WTC11 (cell line): ENCODE measurements at regions not wholly inside any gene's neighbourhood (a gene's known extent, or its start where the extent isn't known, plus 50 kb on each side); places are given as distances from the start of the nearest gene placed in this dataset.
A peak's percentile ranks its signal among the peaks of the same experiment; 100 is the strongest.
"Not testable (repeated sequence)": the region's sequence is repeated elsewhere in the genome, so short reads cannot be mapped to it uniquely, and the experiment has no call there.

Experiments
- ATAC-seq: fragments of 200-7000 bp; cut with Tn5 transposase; 2 replicates; pipeline ENCODE4 v1.10.0; 2021; ENCODE audit warnings: mild to moderate bottlenecking, moderate library complexity
- CTCF ChIA-PET: fragments of 300-600 bp; sonication (Branson Sonifier 250); formaldehyde crosslinking; loops from one replicate; lab custom pipeline; 2021; ENCODE audit warnings: antibody characterized with exemption; lab: Charles Lee
- POLR2A ChIA-PET: fragments of 350-600 bp; sonication (Branson Sonifier 250); formaldehyde crosslinking; loops from one replicate; lab custom pipeline; 2021; ENCODE audit warnings: antibody characterized with exemption; lab: Charles Lee
- DNase-seq: peaks from one replicate; pipeline ENCODE4 v3.0.0; 2021; ENCODE audit warnings: low spot score
- H3K27ac Mint-ChIP-seq: 2 replicates; pipeline ENCODE4 v1.8.0; 2021; ENCODE audit warnings: mixed read lengths
- H3K27me3 Mint-ChIP-seq: 2 replicates; pipeline ENCODE4 v1.8.0; 2021; ENCODE audit warnings: low read depth, mild to moderate bottlenecking, moderate library complexity, mixed read lengths
- H3K36me3 Mint-ChIP-seq: 2 replicates; pipeline ENCODE4 v1.8.0; 2021; ENCODE audit warnings: mixed read lengths
- H3K4me1 Mint-ChIP-seq: 2 replicates; pipeline ENCODE4 v1.8.0; 2022; ENCODE audit warnings: mixed read lengths
- H3K4me3 Mint-ChIP-seq: 2 replicates; pipeline ENCODE4 v1.8.0; 2021; ENCODE audit warnings: mild to moderate bottlenecking, moderate library complexity, mixed read lengths
- H3K9me3 Mint-ChIP-seq: 2 replicates; pipeline ENCODE4 v1.8.0; 2021; ENCODE audit warnings: mixed read lengths
- ATF1 ChIP-seq: sonication (generic); formaldehyde crosslinking; IDR thresholded peaks from 2 replicates; pipeline ENCODE4 v1.8.1; 2023; ENCODE audit warnings: mild to moderate bottlenecking, moderate library complexity, missing genetic modification reagents
- CREB1 ChIP-seq: sonication (generic); formaldehyde crosslinking; IDR thresholded peaks from 2 replicates; pipeline ENCODE4 v1.8.0; 2023; ENCODE audit warnings: mild to moderate bottlenecking, missing genetic modification reagents
- CREM ChIP-seq: sonication (generic); formaldehyde crosslinking; IDR thresholded peaks from 2 replicates; pipeline ENCODE4 v1.8.1; 2022; ENCODE audit warnings: mild to moderate bottlenecking, missing genetic modification reagents, moderate library complexity
- IRF2 ChIP-seq: sonication (generic); formaldehyde crosslinking; IDR thresholded peaks from 2 replicates; pipeline ENCODE4 v1.8.0; 2022; ENCODE audit warnings: low read depth, missing genetic modification reagents, borderline replicate concordance
- JAZF1 ChIP-seq: fragments of 250-450 bp; sonication (Bioruptor Pico); IDR thresholded peaks from 2 replicates; pipeline ENCODE4 v1.9.0; 2021; ENCODE audit warnings: moderate library complexity, mild to moderate bottlenecking, inconsistent platforms
- NFATC4 ChIP-seq: fragments of 250-450 bp; sonication (Bioruptor Pico); IDR thresholded peaks from 2 replicates; pipeline ENCODE4 v1.9.0; 2021; ENCODE audit warnings: mild to moderate bottlenecking
- NFYB ChIP-seq: sonication (generic); formaldehyde crosslinking; conservative IDR thresholded peaks from 2 replicates; pipeline ENCODE4 v1.8.0; 2022; ENCODE audit warnings: low read depth, missing genetic modification reagents
- NR2C2 ChIP-seq: sonication (generic); formaldehyde crosslinking; IDR thresholded peaks from 2 replicates; pipeline ENCODE4 v1.8.0; 2022; ENCODE audit warnings: mild to moderate bottlenecking, missing genetic modification reagents
- OVOL2 ChIP-seq: fragments of 250-450 bp; sonication (Bioruptor Pico); IDR thresholded peaks from 2 replicates; pipeline ENCODE4 v1.9.0; 2021; ENCODE audit warnings: mild to moderate bottlenecking, borderline replicate concordance
- SMAD4 ChIP-seq: sonication (generic); formaldehyde crosslinking; IDR thresholded peaks from 2 replicates; pipeline ENCODE4 v1.8.0; 2022; ENCODE audit warnings: mild to moderate bottlenecking, missing genetic modification reagents
- SOX15 ChIP-seq: fragments of 250-450 bp; sonication (Bioruptor Pico); IDR thresholded peaks from 2 replicates; pipeline ENCODE4 v1.9.0; 2021; ENCODE audit warnings: mild to moderate bottlenecking
- SP1 ChIP-seq: sonication (generic); formaldehyde crosslinking; conservative IDR thresholded peaks from 2 replicates; pipeline ENCODE4 v1.8.1; 2022; ENCODE audit warnings: missing genetic modification reagents
- TEAD1 ChIP-seq: sonication (generic); formaldehyde crosslinking; IDR thresholded peaks from 2 replicates; pipeline ENCODE4 v1.8.0; 2022; ENCODE audit warnings: mild to moderate bottlenecking, missing genetic modification reagents
- TP53 ChIP-seq: sonication (generic); formaldehyde crosslinking; IDR thresholded peaks from 2 replicates; pipeline ENCODE4 v1.8.1; 2023; ENCODE audit warnings: mild to moderate bottlenecking, missing genetic modification reagents
- ZNF219 ChIP-seq: sonication (generic); formaldehyde crosslinking; IDR thresholded peaks from 2 replicates; pipeline ENCODE4 v1.8.0; 2023; ENCODE audit warnings: missing genetic modification reagents, mild to moderate bottlenecking, borderline replicate concordance
- ZNF281 ChIP-seq: sonication (generic); formaldehyde crosslinking; IDR thresholded peaks from 2 replicates; pipeline ENCODE4 v1.8.0; 2023; ENCODE audit warnings: mild to moderate bottlenecking, missing genetic modification reagents
- ZNF396 ChIP-seq: fragments of 250-450 bp; sonication (Bioruptor Pico); IDR thresholded peaks from 2 replicates; pipeline ENCODE4 v1.8.0; 2021; ENCODE audit warnings: mild to moderate bottlenecking, moderate library complexity, borderline replicate concordance
- ZNF423 ChIP-seq: fragments of 250-450 bp; sonication (Bioruptor Pico); IDR thresholded peaks from 2 replicates; pipeline ENCODE4 v2.1.2; 2022; ENCODE audit warnings: mild to moderate bottlenecking, moderate library complexity
- TF ChIP-seq, protein P1 (sequence below): fragments of 250-450 bp; sonication (Bioruptor Pico); IDR thresholded peaks from 2 replicates; pipeline ENCODE4 v1.9.0; 2021; ENCODE audit warnings: moderate library complexity, mild to moderate bottlenecking, inconsistent platforms, borderline replicate concordance
- TF ChIP-seq, protein P2 (sequence below): sonication (generic); formaldehyde crosslinking; IDR thresholded peaks from 2 replicates; pipeline ENCODE4 v1.8.1; 2022; ENCODE audit warnings: missing genetic modification reagents, borderline replicate concordance
- TF ChIP-seq, protein P3 (sequence below): fragments of 250-450 bp; sonication (Bioruptor Pico); IDR thresholded peaks from 2 replicates; pipeline ENCODE4 v2.1.2; 2022; ENCODE audit warnings: mild to moderate bottlenecking, moderate library complexity
- TF ChIP-seq, protein P4 (sequence below): sonication (generic); formaldehyde crosslinking; IDR thresholded peaks from 2 replicates; pipeline ENCODE4 v1.8.1; 2022; ENCODE audit warnings: low read depth, mild to moderate bottlenecking, moderate library complexity, missing genetic modification reagents, borderline replicate concordance

DNA sequence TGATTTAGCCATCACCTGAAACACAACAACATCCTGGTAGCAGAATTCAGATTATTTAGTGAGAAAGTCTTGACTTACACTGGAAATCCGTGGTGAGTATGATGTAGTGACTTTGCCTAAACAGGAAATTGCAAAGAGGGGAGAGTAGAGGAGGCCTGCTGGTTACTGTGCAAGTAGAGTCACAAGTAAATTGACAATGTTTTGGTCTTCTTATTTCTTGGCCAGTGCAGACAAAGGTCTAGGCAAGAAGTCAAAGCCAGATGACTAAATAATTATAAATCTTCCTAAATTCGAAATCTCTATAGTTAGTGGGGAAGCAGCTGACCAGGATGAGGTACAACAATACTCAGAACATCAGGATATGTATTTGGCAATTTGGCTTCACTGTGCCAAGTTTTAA lies 159.5 kb upstream of the KCTD3 start:
- ChIA-PET POLR2A (no interaction called here), CTCF (interaction anchor here (0.7 kb wide), 1 partner anchor 226 kb away, joined by 3 read pairs; no protein-coding TSS in a partner anchor)
- no peak overlapping the region for H3K27ac Mint-ChIP-seq
- no peak overlapping the region for H3K4me3 Mint-ChIP-seq
- DNase-seq, result no peak
- TF ChIP-seq ATF1 (CRISPR knock-in tag) (no peak), NFYB (CRISPR knock-in tag) (no peak), ZNF423 (no peak), OVOL2 (CRISPR knock-in tag) (no peak), ZNF219 (CRISPR knock-in tag) (no peak), SOX15 (no peak), NR2C2 (CRISPR knock-in tag) (no peak), ZNF396 (CRISPR knock-in tag) (no peak), CREB1 (CRISPR knock-in tag) (no peak), ZNF281 (CRISPR knock-in tag) (no peak), CREM (CRISPR knock-in tag) (no peak)
- TF ChIP-seq, protein P1, sequence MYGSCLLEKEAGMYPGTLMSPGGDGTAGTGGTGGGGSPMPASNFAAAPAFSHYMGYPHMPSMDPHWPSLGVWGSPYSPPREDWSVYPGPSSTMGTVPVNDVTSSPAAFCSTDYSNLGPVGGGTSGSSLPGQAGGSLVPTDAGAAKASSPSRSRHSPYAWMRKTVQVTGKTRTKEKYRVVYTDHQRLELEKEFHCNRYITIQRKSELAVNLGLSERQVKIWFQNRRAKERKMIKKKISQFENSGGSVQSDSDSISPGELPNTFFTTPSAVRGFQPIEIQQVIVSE (CRISPR knock-in tag), result no peak
- TF ChIP-seq, protein P2, sequence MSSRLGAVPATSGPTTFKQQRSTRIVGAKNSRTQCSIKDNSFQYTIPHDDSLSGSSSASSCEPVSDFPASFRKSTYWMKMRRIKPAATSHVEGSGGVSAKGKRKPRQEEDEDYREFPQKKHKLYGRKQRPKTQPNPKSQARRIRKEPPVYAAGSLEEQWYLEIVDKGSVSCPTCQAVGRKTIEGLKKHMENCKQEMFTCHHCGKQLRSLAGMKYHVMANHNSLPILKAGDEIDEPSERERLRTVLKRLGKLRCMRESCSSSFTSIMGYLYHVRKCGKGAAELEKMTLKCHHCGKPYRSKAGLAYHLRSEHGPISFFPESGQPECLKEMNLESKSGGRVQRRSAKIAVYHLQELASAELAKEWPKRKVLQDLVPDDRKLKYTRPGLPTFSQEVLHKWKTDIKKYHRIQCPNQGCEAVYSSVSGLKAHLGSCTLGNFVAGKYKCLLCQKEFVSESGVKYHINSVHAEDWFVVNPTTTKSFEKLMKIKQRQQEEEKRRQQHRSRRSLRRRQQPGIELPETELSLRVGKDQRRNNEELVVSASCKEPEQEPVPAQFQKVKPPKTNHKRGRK, result no peak
- TF ChIP-seq, protein P3, sequence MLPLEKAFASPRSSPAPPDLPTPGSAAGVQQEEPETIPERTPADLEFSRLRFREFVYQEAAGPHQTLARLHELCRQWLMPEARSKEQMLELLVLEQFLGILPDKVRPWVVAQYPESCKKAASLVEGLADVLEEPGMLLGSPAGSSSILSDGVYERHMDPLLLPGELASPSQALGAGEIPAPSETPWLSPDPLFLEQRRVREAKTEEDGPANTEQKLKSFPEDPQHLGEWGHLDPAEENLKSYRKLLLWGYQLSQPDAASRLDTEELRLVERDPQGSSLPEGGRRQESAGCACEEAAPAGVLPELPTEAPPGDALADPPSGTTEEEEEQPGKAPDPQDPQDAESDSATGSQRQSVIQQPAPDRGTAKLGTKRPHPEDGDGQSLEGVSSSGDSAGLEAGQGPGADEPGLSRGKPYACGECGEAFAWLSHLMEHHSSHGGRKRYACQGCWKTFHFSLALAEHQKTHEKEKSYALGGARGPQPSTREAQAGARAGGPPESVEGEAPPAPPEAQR (CRISPR knock-in tag), result no peak
- H3K4me1 Mint-ChIP-seq, result peaks cover 34% of the 10 kb centered on the region
- peak; percentile 43 for ATAC-seq
- H3K9me3 Mint-ChIP-seq, result no peaks in the 10 kb centered on the region
- no peaks in the 10 kb centered on the region for H3K27me3 Mint-ChIP-seq
- H3K36me3 Mint-ChIP-seq, result no peaks in the 10 kb centered on the region

- DNase-seq, POLR2A ChIA-PET, H3K27ac Mint-ChIP-seq, H3K9me3 Mint-ChIP-seq, H3K4me3 Mint-ChIP-seq, H3K27me3 Mint-ChIP-seq, ATAC-seq, CTCF ChIA-PET, H3K36me3 Mint-ChIP-seq: not testable (repeated sequence)
- H3K4me1 Mint-ChIP-seq, result peaks cover 47% of the 10 kb centered on the region
These were observed 157.6 kb upstream of the KCTD3 start for GRCh38 chr1:215409546-215409945.

GRCh38 chr1:215415521-215415920 lies 151.6 kb upstream of the KCTD3 start:
- H3K27me3 Mint-ChIP-seq, CTCF ChIA-PET, POLR2A ChIA-PET, DNase-seq, H3K36me3 Mint-ChIP-seq, H3K9me3 Mint-ChIP-seq: not testable (repeated sequence)
- Mint-ChIP-seq H3K4me1 (peaks cover 73% of the 10 kb centered on the region), H3K27ac (peak overlapping the region; percentile 2; the same call in 1 of the 2 replicates), H3K4me3 (peak overlapping the region; percentile 63)
- peak; percentile 50 for ATAC-seq

DNA sequence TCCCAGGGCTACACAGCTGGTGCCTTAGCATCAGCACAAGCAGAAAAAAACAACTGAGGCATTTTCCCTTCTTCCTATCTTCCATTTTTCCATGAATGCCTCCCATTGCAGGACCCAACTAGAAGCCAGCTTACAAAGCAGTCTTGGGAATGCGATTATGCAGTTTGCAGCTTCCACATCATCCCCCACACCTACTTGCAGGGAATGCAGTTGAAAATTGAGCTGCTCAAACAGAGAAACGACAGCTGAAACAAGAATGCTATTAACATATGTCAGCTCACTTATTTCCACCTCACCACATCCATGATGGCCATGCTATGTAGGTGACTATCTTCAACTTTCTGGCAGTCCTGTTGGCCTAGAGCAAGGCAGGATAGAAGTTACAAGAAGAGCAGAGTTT lies 150.6 kb upstream of the KCTD3 start:
- CTCF ChIA-PET, result no interaction called here
- DNase-seq, result no peak
- H3K27me3 Mint-ChIP-seq, result no peaks in the 10 kb centered on the region; the same call in 1 of the 2 replicates

More for the DNA sequence above, 150.6 kb upstream of the KCTD3 start:
- TF ChIP-seq TEAD1 (CRISPR knock-in tag) (no peak), CREB1 (CRISPR knock-in tag) (no peak), TP53 (CRISPR knock-in tag) (no peak), SMAD4 (CRISPR knock-in tag) (no peak), NFATC4 (CRISPR knock-in tag) (no peak), JAZF1 (CRISPR knock-in tag) (no peak), SP1 (no peak), IRF2 (CRISPR knock-in tag) (no peak)
- TF ChIP-seq, protein P4, sequence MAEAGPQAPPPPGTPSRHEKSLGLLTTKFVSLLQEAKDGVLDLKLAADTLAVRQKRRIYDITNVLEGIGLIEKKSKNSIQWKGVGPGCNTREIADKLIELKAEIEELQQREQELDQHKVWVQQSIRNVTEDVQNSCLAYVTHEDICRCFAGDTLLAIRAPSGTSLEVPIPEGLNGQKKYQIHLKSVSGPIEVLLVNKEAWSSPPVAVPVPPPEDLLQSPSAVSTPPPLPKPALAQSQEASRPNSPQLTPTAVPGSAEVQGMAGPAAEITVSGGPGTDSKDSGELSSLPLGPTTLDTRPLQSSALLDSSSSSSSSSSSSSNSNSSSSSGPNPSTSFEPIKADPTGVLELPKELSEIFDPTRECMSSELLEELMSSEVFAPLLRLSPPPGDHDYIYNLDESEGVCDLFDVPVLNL, result no peak
- POLR2A ChIA-PET, result no interaction called here
- Mint-ChIP-seq H3K36me3 (no peaks in the 10 kb centered on the region), H3K4me1 (peaks cover 66% of the 10 kb centered on the region), H3K27ac (peak overlapping the region; percentile 2), H3K4me3 (no peak overlapping the region), H3K9me3 (no peaks in the 10 kb centered on the region)
- ATAC-seq, result peak; percentile 55; the same call in 1 of the 2 replicates
